ENCODE measurements at regions not wholly inside any gene's neighbourhood (a gene's known extent, or its start where the extent isn't known, plus 50 kb on each side); places are given as distances from the start of the nearest gene placed in this dataset.

DNA sequence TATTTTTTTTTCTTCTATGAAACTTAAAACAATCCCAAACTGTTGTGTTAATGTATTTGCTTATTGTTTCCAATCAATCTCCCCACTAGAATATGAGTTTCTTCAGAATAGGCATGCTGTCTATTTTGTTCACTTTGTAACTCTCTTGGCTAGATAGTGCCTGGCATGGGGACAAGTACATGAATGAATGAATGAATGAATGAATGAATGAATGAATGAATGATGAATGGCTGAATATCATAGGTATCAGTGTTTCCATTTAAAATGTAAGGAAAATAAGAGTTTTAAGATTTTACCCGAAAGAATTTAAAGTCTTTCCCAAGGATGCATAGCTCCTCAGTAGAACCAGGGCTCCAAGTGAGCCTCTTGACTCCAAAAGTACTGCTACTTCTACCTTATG is 294.9 kb upstream of the GADL1 start:
- dilution Hi-C loops (cut with HindIII; ENCODE audit: low sequenced_read_pairs, unreplicated experiment), result no loop called here
- peaks cover 7% of the 10 kb centered on the region for H3K27me3 ChIP-seq (ENCODE audit: control insufficient read depth, insufficient read depth, low read length)
- H4K5ac ChIP-seq (ENCODE audit: low read depth, low read length), result no peak overlapping the region
- H3K18ac ChIP-seq (ENCODE audit: low read depth, low read length), result no peak overlapping the region
- H4K8ac ChIP-seq (ENCODE audit: low read depth in 2 of 2, low read length in 2 of 2), result no peak overlapping the region
- no peak overlapping the region for H2AFZ ChIP-seq (replicated peaks; ENCODE audit: low read length, poor library complexity)
- no peak overlapping the region for H2BK5ac ChIP-seq (ENCODE audit: low read depth, low read length, poor library complexity, severe bottlenecking)
- H3K36me3 ChIP-seq (ENCODE audit: control insufficient read depth, insufficient read depth, low read length), result no peaks in the 10 kb centered on the region
- H2BK120ac ChIP-seq (ENCODE audit: low read depth, low read length), result no peak overlapping the region
- no peak overlapping the region for H4K91ac ChIP-seq (ENCODE audit: insufficient read depth, low read depth, low read length)
- no peak overlapping the region for H3K14ac ChIP-seq (replicated peaks; ENCODE audit: low read depth, low read length)
- H3K4me3 ChIP-seq (ENCODE audit: insufficient read depth, low read depth, low read length), result no peak overlapping the region
- no TSS peak for BruUV-seq (replicated peaks)
- POLR2A ChIA-PET (ENCODE audit: unreplicated experiment), result interaction anchor here (0.6 kb wide), 1 partner anchor 216 kb away, joined by 5 read pairs; no protein-coding TSS in a partner anchor
- CTCF ChIA-PET, result no interaction called here
- no peak overlapping the region for H3K56ac ChIP-seq (ENCODE audit: extremely low read depth, insufficient read depth, low read length)
- in situ Hi-C loops (cut with MboI; ENCODE audit: low sequenced_read_pairs), result no loop called here
- no peaks in the 10 kb centered on the region for H4K20me1 ChIP-seq (ENCODE audit: insufficient read depth, low read length)
- H2BK20ac ChIP-seq (ENCODE audit: low read depth, low read length), result no peak overlapping the region
- no peak overlapping the region for H3K23ac ChIP-seq (ENCODE audit: low read depth, low read length)
- H3K4ac ChIP-seq (ENCODE audit: low read depth, low read length), result no peak overlapping the region
- no peak overlapping the region for H3K4me2 ChIP-seq (ENCODE audit: low read depth, low read length)
- intact Hi-C loops (cut with micrococcal nuclease), result no loop called here
- H2AK5ac ChIP-seq (ENCODE audit: low read depth, low read length), result no peak overlapping the region
- H2BK15ac ChIP-seq (ENCODE audit: low read depth, low read length), result no peak overlapping the region
- no CpG with 5 or more reads among the region's 1 CpG for WGBS, 2 experiments (ENCODE audit: extremely low coverage in 2 of 2, insufficient read length in 1 of 2)
- H3K9me1 ChIP-seq (ENCODE audit: insufficient read depth, low read length), result no peaks in the 10 kb centered on the region
- no peak overlapping the region for H3K27ac ChIP-seq (ENCODE audit: insufficient read depth, low read length)
- H3K9ac ChIP-seq (ENCODE audit: low read depth, low read length), result no peak overlapping the region
- H3K9me3 ChIP-seq (ENCODE audit: control insufficient read depth, insufficient read depth, low read length), result no peaks in the 10 kb centered on the region
- H3K79me1 ChIP-seq (ENCODE audit: low read depth in 1 of 2, low read length in 2 of 2), result no peaks in the 10 kb centered on the region
- no peak for ATAC-seq (ENCODE audit: low read depth)
- TF ChIP-seq MAFK (IDR thresholded peaks at IDR 0.05; ENCODE audit: low read depth, low read length), result no peak
- TF ChIP-seq MAZ (IDR thresholded peaks at IDR 0.05; ENCODE audit: borderline replicate concordance, low read depth, low read length), result no peak
- TF ChIP-seq FOS (IDR thresholded peaks at IDR 0.05; ENCODE audit: low read depth, low read length), result no peak
- no peak for TF ChIP-seq CEBPB (IDR thresholded peaks at IDR 0.05; ENCODE audit: low read depth, low read length)
- TF ChIP-seq, protein P1, sequence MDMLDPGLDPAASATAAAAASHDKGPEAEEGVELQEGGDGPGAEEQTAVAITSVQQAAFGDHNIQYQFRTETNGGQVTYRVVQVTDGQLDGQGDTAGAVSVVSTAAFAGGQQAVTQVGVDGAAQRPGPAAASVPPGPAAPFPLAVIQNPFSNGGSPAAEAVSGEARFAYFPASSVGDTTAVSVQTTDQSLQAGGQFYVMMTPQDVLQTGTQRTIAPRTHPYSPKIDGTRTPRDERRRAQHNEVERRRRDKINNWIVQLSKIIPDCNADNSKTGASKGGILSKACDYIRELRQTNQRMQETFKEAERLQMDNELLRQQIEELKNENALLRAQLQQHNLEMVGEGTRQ (IDR thresholded peaks at IDR 0.05; ENCODE audit: low read depth, low read length), result no peak
- TF ChIP-seq RFX5 (IDR thresholded peaks at IDR 0.05; ENCODE audit: low read depth, low read length), result no peak
- TF ChIP-seq, protein P2, sequence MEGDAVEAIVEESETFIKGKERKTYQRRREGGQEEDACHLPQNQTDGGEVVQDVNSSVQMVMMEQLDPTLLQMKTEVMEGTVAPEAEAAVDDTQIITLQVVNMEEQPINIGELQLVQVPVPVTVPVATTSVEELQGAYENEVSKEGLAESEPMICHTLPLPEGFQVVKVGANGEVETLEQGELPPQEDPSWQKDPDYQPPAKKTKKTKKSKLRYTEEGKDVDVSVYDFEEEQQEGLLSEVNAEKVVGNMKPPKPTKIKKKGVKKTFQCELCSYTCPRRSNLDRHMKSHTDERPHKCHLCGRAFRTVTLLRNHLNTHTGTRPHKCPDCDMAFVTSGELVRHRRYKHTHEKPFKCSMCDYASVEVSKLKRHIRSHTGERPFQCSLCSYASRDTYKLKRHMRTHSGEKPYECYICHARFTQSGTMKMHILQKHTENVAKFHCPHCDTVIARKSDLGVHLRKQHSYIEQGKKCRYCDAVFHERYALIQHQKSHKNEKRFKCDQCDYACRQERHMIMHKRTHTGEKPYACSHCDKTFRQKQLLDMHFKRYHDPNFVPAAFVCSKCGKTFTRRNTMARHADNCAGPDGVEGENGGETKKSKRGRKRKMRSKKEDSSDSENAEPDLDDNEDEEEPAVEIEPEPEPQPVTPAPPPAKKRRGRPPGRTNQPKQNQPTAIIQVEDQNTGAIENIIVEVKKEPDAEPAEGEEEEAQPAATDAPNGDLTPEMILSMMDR (conservative IDR thresholded peaks at IDR 0.05; ENCODE audit: low read depth, low read length), result no peak
- no peak for TF ChIP-seq MXI1 (IDR thresholded peaks at IDR 0.05; ENCODE audit: borderline replicate concordance, low read depth, low read length)
- TF ChIP-seq RAD21 (IDR thresholded peaks at IDR 0.05; ENCODE audit: low read length), result no peak
- no peak for TF ChIP-seq SMC3 (IDR thresholded peaks at IDR 0.05; ENCODE audit: low read depth, low read length)
- TF ChIP-seq CHD1 (IDR thresholded peaks at IDR 0.05; ENCODE audit: low read depth, low read length), result no peak
- TF ChIP-seq RCOR1 (IDR thresholded peaks at IDR 0.05; ENCODE audit: insufficient replicate concordance, low read length), result no peak
- TF ChIP-seq BHLHE40 (IDR thresholded peaks at IDR 0.05; ENCODE audit: low read depth, low read length), result no peak
- no peak for TF ChIP-seq NFE2L2 (IDR thresholded peaks at IDR 0.05; ENCODE audit: low read depth, low read length)
- TF ChIP-seq, protein P3, sequence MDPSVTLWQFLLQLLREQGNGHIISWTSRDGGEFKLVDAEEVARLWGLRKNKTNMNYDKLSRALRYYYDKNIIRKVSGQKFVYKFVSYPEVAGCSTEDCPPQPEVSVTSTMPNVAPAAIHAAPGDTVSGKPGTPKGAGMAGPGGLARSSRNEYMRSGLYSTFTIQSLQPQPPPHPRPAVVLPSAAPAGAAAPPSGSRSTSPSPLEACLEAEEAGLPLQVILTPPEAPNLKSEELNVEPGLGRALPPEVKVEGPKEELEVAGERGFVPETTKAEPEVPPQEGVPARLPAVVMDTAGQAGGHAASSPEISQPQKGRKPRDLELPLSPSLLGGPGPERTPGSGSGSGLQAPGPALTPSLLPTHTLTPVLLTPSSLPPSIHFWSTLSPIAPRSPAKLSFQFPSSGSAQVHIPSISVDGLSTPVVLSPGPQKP (IDR thresholded peaks at IDR 0.05; ENCODE audit: borderline replicate concordance, low read depth, low read length), result no peak
- no peak for TF ChIP-seq POLR2A (IDR thresholded peaks at IDR 0.05; ENCODE audit: low read depth, low read length)
- H2AK9ac ChIP-seq (replicated peaks; ENCODE audit: low read depth, low read length, poor library complexity), result no peak overlapping the region
- no peaks in the 10 kb centered on the region for H3K4me1 ChIP-seq (ENCODE audit: control insufficient read depth, insufficient read depth, low read length)
- DNase-seq, result no peak

Measured in IMR-90 (cell line).